Natural killer cell treated with Interleukin-12 subunit alpha and Interleukin-12 subunit beta and Interleukin-15 and Interleukin-18, amount 100 ng/mL, for 72 hours (primary cell): ENCODE measurements at regions not wholly inside any gene's neighbourhood (a gene's known extent, or its start where the extent isn't known, plus 50 kb on each side); places are given as distances from the start of the nearest gene placed in this dataset.

Experiments used
- ATAC-seq, 2 donors: fragments of 150-1000 bp; cut with Tn5 transposase in 1 of 2; sonication (Bioruptor Pico), chemical (Tn5 transposase) in 1 of 2; 2 replicates each; pipeline ENCODE4 v1.10.0; 2021
- DNase-seq: peaks from one replicate; pipeline ENCODE4 v3.0.0; 2022; ENCODE audit warnings: low spot score
- H3K27ac Mint-ChIP-seq, 2 donors: 1 replicate in 1 of 2; 2 replicates in 1 of 2; pipeline ENCODE4 v1.8.0; 2022; ENCODE audit warnings: mixed read lengths in 2 of 2, mild to moderate bottlenecking in 1 of 2, moderate library complexity in 1 of 2
- H3K27me3 Mint-ChIP-seq, 2 donors: 1 replicate in 1 of 2; 2 replicates in 1 of 2; pipeline ENCODE4 v1.8.0; 2022; ENCODE audit warnings: mixed read lengths in 2 of 2
- H3K36me3 Mint-ChIP-seq: one replicate; pipeline ENCODE4 v1.8.0; 2022; ENCODE audit warnings: mixed read lengths
- H3K4me1 Mint-ChIP-seq, 2 donors: 1 replicate in 1 of 2; 2 replicates in 1 of 2; pipeline ENCODE4 v1.8.0; 2022; ENCODE audit warnings: low read depth in 2 of 2, mixed read lengths in 2 of 2, mild to moderate bottlenecking in 1 of 2
- H3K4me3 Mint-ChIP-seq: one replicate; pipeline ENCODE4 v1.8.0; 2022; ENCODE audit warnings: mixed read lengths
- H3K9me3 Mint-ChIP-seq: 2 replicates; pipeline ENCODE4 v1.8.0; 2022; ENCODE audit warnings: mixed read lengths

DNA sequence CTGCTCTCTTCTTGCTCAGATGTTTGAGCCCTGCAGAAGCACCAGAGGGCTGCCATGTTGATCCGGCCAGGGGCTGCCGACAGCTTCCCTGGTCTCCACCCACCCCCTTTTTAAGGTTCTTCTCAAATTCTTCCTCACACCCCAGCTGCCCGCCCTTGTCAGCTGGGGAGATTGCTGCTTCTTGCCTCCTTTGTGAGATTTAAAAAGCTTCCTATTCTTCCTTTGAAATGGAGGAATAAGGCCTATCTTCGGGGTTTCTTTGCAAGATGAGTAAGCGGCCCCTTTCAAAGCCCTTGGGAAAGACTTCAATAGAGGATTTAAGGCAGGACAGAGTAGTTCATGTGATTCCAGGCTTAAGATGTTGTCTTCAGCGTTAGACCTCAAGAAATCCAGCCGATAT lies 211.9 kb upstream of the SHH start:
- Mint-ChIP-seq H3K36me3 (no peaks in the 10 kb centered on the region), H3K9me3 (no peaks in the 10 kb centered on the region), H3K4me1 (no peaks in the 10 kb centered on the region), H3K27me3 (no peaks in the 10 kb centered on the region), H3K4me3 (no peak overlapping the region), H3K27ac (no peak overlapping the region)
- no peak for DNase-seq
- no peak for ATAC-seq

DNA sequence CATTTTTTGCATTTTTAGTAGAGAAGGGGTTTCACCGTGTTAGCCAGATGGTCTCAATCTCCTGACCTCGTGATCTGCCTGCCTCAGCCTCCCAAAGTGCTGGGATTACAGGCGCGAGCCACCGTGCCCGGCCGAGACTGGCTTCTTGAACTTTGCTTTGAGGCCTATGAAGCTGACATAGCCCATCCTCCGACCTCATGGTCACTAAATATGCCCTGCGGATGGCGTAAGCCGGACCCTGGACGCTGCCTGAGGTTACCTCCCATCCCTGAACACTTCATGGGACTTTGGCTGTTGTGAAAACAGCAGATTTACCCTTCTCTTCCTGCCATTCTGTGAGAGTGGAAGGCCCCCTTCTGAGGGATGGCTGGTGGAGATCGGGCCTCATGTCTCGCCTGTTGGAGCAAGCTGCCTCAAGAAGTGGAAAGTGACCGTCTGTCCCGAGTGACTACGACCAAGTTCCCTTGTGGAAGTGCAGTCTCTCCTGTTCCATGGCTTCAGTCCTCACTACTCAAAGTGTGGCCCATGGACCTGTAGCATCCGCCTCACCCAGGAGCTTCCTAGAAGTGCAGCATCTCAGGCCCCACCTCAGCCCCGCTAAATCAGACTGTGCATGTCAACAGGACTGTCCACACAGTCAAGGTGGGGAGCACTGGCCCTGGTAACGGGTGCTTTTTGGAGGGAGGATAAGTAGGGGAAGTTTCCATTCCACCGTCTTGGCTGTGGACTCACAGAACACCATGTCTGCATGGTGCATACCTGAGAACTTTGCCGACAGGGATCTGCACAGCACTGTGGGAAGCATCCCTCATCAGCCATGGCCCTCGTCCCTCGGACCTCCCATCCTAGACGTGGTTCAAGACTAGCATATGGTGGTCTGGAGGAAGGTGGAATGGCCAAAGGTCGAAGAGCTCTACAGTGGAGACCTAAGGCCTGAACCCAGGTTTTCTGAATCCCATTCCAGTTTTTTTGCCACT lies 210.5 kb upstream of the SHH start:
- ATAC-seq (peak in 1 of 2 donors; percentile 22), DNase-seq (no peak)
- Mint-ChIP-seq H3K4me3 (no peak overlapping the region), H3K27ac (no peak overlapping the region), H3K27me3 (no peaks in the 10 kb centered on the region), H3K36me3 (no peaks in the 10 kb centered on the region), H3K9me3 (no peaks in the 10 kb centered on the region), H3K4me1 (no peaks in the 10 kb centered on the region)

DNA sequence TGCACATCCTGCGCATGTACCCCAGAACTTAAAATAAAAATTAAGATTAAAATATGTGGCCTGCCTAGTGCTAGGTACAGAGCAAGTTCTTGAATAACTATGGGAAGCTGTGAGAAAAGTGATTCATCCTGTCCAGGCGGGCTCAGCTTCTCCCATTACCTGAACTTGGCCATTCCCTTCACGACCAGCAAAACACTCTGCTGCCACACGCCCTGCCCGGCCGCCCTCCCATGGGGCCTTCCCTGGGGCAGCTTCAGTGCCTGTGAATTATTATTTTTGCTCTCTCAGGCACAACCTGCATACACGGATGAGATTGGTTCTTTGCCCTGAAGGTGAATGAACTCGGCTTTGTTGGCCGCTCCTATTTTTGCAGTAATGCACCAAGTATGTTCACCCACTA lies 209.2 kb upstream of the SHH start:
- Mint-ChIP-seq H3K36me3 (no peaks in the 10 kb centered on the region), H3K4me3 (no peak overlapping the region), H3K4me1 (no peaks in the 10 kb centered on the region), H3K9me3 (no peaks in the 10 kb centered on the region), H3K27ac (no peak overlapping the region), H3K27me3 (no peaks in the 10 kb centered on the region)
- ATAC-seq, result no peak
- DNase-seq, result no peak

GRCh38 chr7:156020566-156020965 lies 208.3 kb upstream of the SHH start:
- no peak for DNase-seq
- Mint-ChIP-seq H3K9me3 (no peaks in the 10 kb centered on the region), H3K36me3 (no peaks in the 10 kb centered on the region), H3K4me1 (no peaks in the 10 kb centered on the region), H3K27me3 (no peaks in the 10 kb centered on the region), H3K27ac (no peak overlapping the region), H3K4me3 (no peak overlapping the region)
- ATAC-seq, result no peak

DNA sequence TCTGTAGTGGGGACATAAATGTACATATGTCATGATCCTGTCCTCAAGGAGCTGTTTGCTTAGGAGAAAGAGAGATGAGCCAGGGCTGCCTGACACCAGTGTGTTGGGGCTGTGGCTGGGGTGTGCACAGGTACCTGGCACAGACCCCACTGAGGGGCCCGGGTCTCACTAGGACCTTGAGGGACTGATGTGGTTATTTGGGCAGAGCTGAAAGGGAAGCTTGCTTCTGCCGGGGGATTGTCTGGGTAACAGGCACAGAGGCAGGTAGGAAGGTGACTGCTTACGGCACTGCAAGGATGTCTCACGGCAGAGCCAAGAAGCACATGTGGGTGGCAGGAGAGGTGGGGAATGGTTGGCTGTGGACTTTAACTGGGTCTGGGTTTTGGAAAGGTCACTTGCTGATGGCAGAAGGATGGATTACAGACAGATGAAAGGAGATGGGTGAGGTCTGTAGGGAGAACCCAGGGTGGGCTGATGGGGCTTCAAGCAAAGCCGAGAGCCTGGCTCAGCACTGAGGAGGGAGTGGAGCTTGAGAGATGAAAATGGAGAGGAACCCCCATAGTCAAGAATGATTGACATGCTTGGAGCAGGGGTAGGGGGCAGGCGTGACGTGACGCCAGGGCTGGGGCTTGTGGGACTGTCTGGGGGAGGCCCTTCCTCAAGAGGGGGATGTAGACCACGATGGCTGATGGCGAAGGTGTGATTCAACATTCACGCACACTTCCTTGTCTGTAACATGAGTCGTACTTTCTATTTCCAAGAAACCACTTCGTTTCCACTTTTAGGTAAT lies 207.7 kb upstream of the SHH start:
- H3K36me3 Mint-ChIP-seq, result no peaks in the 10 kb centered on the region
- no peak overlapping the region for H3K27ac Mint-ChIP-seq
- H3K27me3 Mint-ChIP-seq, result no peaks in the 10 kb centered on the region
- ATAC-seq, result no peak
- no peaks in the 10 kb centered on the region for H3K9me3 Mint-ChIP-seq
- no peak overlapping the region for H3K4me3 Mint-ChIP-seq
- no peaks in the 10 kb centered on the region for H3K4me1 Mint-ChIP-seq
- no peak for DNase-seq

- no peak overlapping the region for H3K27ac Mint-ChIP-seq
- no peak overlapping the region for H3K4me3 Mint-ChIP-seq
- DNase-seq, result no peak
- peaks cover 2 to 3% of the 10 kb centered on the region in 2 donors for H3K27me3 Mint-ChIP-seq
- H3K9me3 Mint-ChIP-seq, result no peaks in the 10 kb centered on the region
- no peak for ATAC-seq
- no peaks in the 10 kb centered on the region for H3K4me1 Mint-ChIP-seq
- H3K36me3 Mint-ChIP-seq, result no peaks in the 10 kb centered on the region
These were observed 207.0 kb upstream of the SHH start for GRCh38 chr7:156019308-156019707.

- Mint-ChIP-seq H3K9me3 (no peaks in the 10 kb centered on the region), H3K4me3 (no peak overlapping the region), H3K27me3 (peaks cover 8 to 9% of the 10 kb centered on the region in 2 donors), H3K27ac (no peak overlapping the region), H3K4me1 (no peaks in the 10 kb centered on the region), H3K36me3 (no peaks in the 10 kb centered on the region)
- no peak for DNase-seq
- no peak for ATAC-seq
These were observed 205.8 kb upstream of the SHH start for GRCh38 chr7:156017916-156018700.

GRCh38 chr7:156017431-156017830 lies 205.2 kb upstream of the SHH start:
- ATAC-seq, result no peak

DNA sequence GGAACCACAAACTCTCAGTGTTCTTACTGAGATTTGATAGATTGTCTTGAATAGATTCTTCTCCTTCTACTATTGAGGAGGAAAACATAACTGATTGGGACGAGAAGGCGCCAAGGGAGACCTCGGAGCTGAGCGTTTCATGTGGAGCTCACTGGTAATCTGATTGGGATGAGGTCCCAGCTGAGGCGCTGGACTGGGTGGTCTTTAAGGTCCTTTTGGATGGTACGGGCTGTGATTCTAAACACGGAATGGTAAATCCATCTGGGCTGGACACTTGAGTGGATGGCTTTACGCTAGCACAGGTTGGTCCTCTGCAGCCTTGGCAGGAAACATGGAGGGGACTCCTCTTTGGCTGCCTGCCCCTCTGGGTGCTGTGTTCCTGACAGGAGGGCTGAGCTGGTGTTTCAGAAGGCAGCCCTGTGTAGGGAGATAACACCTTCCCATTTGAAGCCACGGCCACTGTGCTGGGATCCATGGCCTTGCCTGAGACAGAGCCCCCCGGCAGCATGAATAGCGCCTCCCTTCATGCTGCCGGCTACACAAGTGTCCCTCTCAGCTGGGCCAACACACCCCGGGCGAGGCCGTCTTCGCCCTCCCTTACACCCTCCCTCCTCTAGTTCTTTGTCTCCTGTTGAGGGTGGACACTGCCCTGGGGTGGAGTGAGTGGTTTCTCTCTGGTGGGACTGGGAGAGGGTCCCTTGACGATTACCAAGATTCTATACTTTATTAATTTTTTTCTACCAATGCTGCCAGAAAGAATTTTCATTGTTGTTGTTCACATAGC lies 203.2 kb upstream of the SHH start:
- H3K4me3 Mint-ChIP-seq, result no peak overlapping the region
- H3K9me3 Mint-ChIP-seq, result no peaks in the 10 kb centered on the region
- no peaks in the 10 kb centered on the region for H3K36me3 Mint-ChIP-seq
- no peak overlapping the region for H3K27ac Mint-ChIP-seq
- ATAC-seq (peak; percentile 25 to 26), DNase-seq (no peak)
- H3K4me1 Mint-ChIP-seq, result no peaks in the 10 kb centered on the region
- peaks cover 8 to 9% of the 10 kb centered on the region in 2 donors for H3K27me3 Mint-ChIP-seq

More at GRCh38 chr7:156017431-156017830, 205.2 kb upstream of the SHH start:
- Mint-ChIP-seq H3K36me3 (no peaks in the 10 kb centered on the region), H3K4me1 (no peaks in the 10 kb centered on the region), H3K4me3 (no peak overlapping the region), H3K27me3 (peaks cover 8 to 9% of the 10 kb centered on the region in 2 donors), H3K27ac (no peak overlapping the region), H3K9me3 (no peaks in the 10 kb centered on the region)
- no peak for DNase-seq

DNA sequence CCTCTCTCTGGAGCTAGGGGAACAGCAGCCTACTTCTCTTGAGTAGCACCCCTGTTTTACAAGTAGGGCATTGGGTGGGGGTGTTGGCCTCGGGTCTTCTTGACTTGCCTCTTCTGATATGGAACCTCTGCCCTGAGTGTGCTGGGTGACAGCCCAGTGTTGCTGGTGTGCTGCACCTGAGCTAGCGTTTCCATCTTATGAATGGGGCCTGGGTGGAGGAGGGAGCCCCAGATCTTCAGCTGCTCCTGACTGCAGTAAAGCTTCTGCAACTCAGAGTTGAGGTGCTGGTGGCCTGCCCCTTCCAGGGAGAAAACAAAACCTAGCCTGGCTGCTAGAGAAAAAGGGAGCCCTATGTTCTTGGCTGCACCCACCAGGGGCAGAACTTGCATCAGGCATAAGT lies 202.5 kb upstream of the SHH start:
- Mint-ChIP-seq H3K27ac (no peak overlapping the region), H3K4me3 (no peak overlapping the region)
- ATAC-seq, result no peak

GRCh38 chr7:156014201-156014600 lies 201.9 kb upstream of the SHH start:
- peaks cover 8 to 9% of the 10 kb centered on the region in 2 donors for H3K27me3 Mint-ChIP-seq
- no peak for DNase-seq
- no peak overlapping the region for H3K4me3 Mint-ChIP-seq
- no peak for ATAC-seq
- no peaks in the 10 kb centered on the region for H3K4me1 Mint-ChIP-seq
- H3K36me3 Mint-ChIP-seq, result no peaks in the 10 kb centered on the region
- no peaks in the 10 kb centered on the region for H3K9me3 Mint-ChIP-seq
- H3K27ac Mint-ChIP-seq, result no peak overlapping the region

More for the DNA sequence above, 202.5 kb upstream of the SHH start:
- no peaks in the 10 kb centered on the region for H3K9me3 Mint-ChIP-seq
- DNase-seq, result peak; percentile 40
- no peaks in the 10 kb centered on the region for H3K4me1 Mint-ChIP-seq
- H3K36me3 Mint-ChIP-seq, result no peaks in the 10 kb centered on the region
- peaks cover 8 to 9% of the 10 kb centered on the region in 2 donors for H3K27me3 Mint-ChIP-seq

DNA sequence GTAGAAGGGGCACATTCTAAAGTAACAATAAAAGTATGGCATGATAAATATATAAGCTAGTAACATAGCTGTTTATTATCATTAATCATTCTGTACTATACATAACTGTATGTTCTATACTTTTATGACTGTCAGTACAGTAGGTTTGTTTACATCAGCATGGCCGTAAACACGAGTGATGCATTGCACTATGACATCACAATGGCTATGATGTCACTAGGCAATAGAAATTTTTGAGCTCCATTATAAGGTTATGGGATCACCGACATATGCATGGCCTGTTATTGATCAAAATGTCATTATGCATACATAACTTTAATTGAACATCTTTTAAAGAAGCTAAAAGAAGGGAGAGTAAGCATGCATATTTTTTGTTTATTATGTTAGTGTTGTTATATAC lies 200.1 kb upstream of the SHH start:
- Mint-ChIP-seq H3K9me3 (no peaks in the 10 kb centered on the region), H3K4me3 (no peak overlapping the region), H3K27me3 (peaks cover 8 to 9% of the 10 kb centered on the region in 2 donors), H3K4me1 (no peaks in the 10 kb centered on the region), H3K27ac (no peak overlapping the region), H3K36me3 (no peaks in the 10 kb centered on the region)
- ATAC-seq (no peak), DNase-seq (no peak)

GRCh38 chr7:156009569-156009968 lies 197.3 kb upstream of the SHH start:
- H3K27me3 Mint-ChIP-seq, result peaks cover 8 to 9% of the 10 kb centered on the region in 2 donors
- no peak overlapping the region for H3K4me3 Mint-ChIP-seq
- H3K27ac Mint-ChIP-seq, result no peak overlapping the region
- H3K36me3 Mint-ChIP-seq, result no peaks in the 10 kb centered on the region
- DNase-seq, result no peak
- no peaks in the 10 kb centered on the region for H3K4me1 Mint-ChIP-seq
- ATAC-seq, result no peak
- H3K9me3 Mint-ChIP-seq, result no peaks in the 10 kb centered on the region
